Fibroblast of pulmonary artery (primary cell): ENCODE measurements at regions not wholly inside any gene's neighbourhood (a gene's known extent, or its start where the extent isn't known, plus 50 kb on each side); places are given as distances from the start of the nearest gene placed in this dataset.
A peak's percentile ranks its signal among the peaks of the same experiment; 100 is the strongest.

Experiments used
- DNase-seq: peaks from one replicate; pipeline ENCODE4 v3.0.0-alpha.2; 2010; ENCODE audit warnings: low read depth
- H3K4me3 ChIP-seq: replicated peaks from 2 replicates; pipeline ENCODE4 v1.5.1; 2011; ENCODE audit warnings: low read depth, mild to moderate bottlenecking, control low read depth, low read length, moderate library complexity
- CTCF ChIP-seq: IDR thresholded peaks from 2 replicates; pipeline ENCODE4 v1.5.1; 2011; ENCODE audit warnings: mild to moderate bottlenecking, control low read depth, low read length, inconsistent platforms; ENCODE audit errors: missing control alignments

- no peak for TF ChIP-seq CTCF
- DNase-seq = no peak
- H3K4me3 ChIP-seq = no peak overlapping the region
Observed at GRCh38 chr1:69180358-69180757, 387.4 kb upstream of the LRRC7 start.

GRCh38 chr1:69185378-69185777 is 382.3 kb upstream of the LRRC7 start:
- DNase-seq = no peak
- no peak for TF ChIP-seq CTCF
- no peak overlapping the region for H3K4me3 ChIP-seq

- DNase-seq = peak; percentile 58
- no peak for TF ChIP-seq CTCF
- no peak overlapping the region for H3K4me3 ChIP-seq
Observed at GRCh38 chr1:69191335-69191734, 376.4 kb upstream of the LRRC7 start.

GRCh38 chr1:69195136-69195535 is 372.6 kb upstream of the LRRC7 start:
- DNase-seq = no peak
- H3K4me3 ChIP-seq = no peak overlapping the region
- TF ChIP-seq CTCF = no peak

GRCh38 chr1:69196071-69196470 is 371.7 kb upstream of the LRRC7 start:
- DNase-seq = peak; percentile 19
- no peak for TF ChIP-seq CTCF
- H3K4me3 ChIP-seq = no peak overlapping the region

GRCh38 chr1:69197816-69198215 is 369.9 kb upstream of the LRRC7 start:
- DNase-seq = no peak
- H3K4me3 ChIP-seq = no peak overlapping the region
- TF ChIP-seq CTCF = no peak

- DNase-seq = peak; percentile 13
- no peak overlapping the region for H3K4me3 ChIP-seq
- TF ChIP-seq CTCF = no peak
Observed at GRCh38 chr1:69201716-69202115, 366.0 kb upstream of the LRRC7 start.
